Fibroblast of skin of right biceps (primary cell): ENCODE measurements at regions not wholly inside any gene's neighbourhood (a gene's known extent, or its start where the extent isn't known, plus 50 kb on each side); places are given as distances from the start of the nearest gene placed in this dataset.
A peak's percentile ranks its signal among the peaks of the same experiment; 100 is the strongest.

ENCODE experiments used
- DNase-seq: peaks from one replicate; pipeline ENCODE4 v3.0.0-alpha.2; 2013

- DNase-seq: no peak
Observed at GRCh38 chr5:58403822-58404433, 56.0 kb downstream of the PLK2 start.

GRCh38 chr5:58401701-58402100 is 58.2 kb downstream of the PLK2 start:
- no peak for DNase-seq

GRCh38 chr5:58400737-58401136 is 59.1 kb downstream of the PLK2 start:
- DNase-seq: no peak

GRCh38 chr5:58399951-58400350 is 59.9 kb downstream of the PLK2 start:
- DNase-seq: no peak

GRCh38 chr5:58394339-58394738 is 65.5 kb downstream of the PLK2 start:
- DNase-seq: no peak

GRCh38 chr5:58393716-58394115 is 66.2 kb downstream of the PLK2 start:
- no peak for DNase-seq

GRCh38 chr5:58392496-58392895 is 67.4 kb downstream of the PLK2 start:
- no peak for DNase-seq

- DNase-seq: no peak
Observed at GRCh38 chr5:58383448-58383847, 76.4 kb downstream of the PLK2 start.

- DNase-seq: no peak
Observed at GRCh38 chr5:58382131-58382534, 77.8 kb downstream of the PLK2 start.

GRCh38 chr5:58381566-58381965 is 78.3 kb downstream of the PLK2 start:
- DNase-seq: no peak

- no peak for DNase-seq
Observed at GRCh38 chr5:58380655-58381054, 79.2 kb downstream of the PLK2 start.

GRCh38 chr5:58378613-58379390 is 81.1 kb downstream of the PLK2 start:
- DNase-seq: no peak

- DNase-seq: no peak
Observed at GRCh38 chr5:58370606-58371005, 89.3 kb downstream of the PLK2 start.

- no peak for DNase-seq
Observed at GRCh38 chr5:58369513-58370190, 90.2 kb downstream of the PLK2 start.

GRCh38 chr5:58366461-58366860 is 93.4 kb downstream of the PLK2 start:
- peak; percentile 2 for DNase-seq

- no peak for DNase-seq
Observed at GRCh38 chr5:58365791-58366190, 94.1 kb downstream of the PLK2 start.

GRCh38 chr5:58363461-58364249 is 96.2 kb downstream of the PLK2 start:
- DNase-seq: no peak

- no peak for DNase-seq
Observed at GRCh38 chr5:58362135-58362534, 97.8 kb downstream of the PLK2 start.

GRCh38 chr5:58360794-58361193 is 99.1 kb downstream of the PLK2 start:
- DNase-seq: no peak

GRCh38 chr5:58359981-58360380 is 99.9 kb downstream of the PLK2 start:
- no peak for DNase-seq

GRCh38 chr5:58358501-58359178 is 101.2 kb downstream of the PLK2 start:
- DNase-seq: no peak

GRCh38 chr5:58357799-58358500 is 101.9 kb downstream of the PLK2 start:
- no peak for DNase-seq
